ENCODE measurements at regions not wholly inside any gene's neighbourhood (a gene's known extent, or its start where the extent isn't known, plus 50 kb on each side); places are given as distances from the start of the nearest gene placed in this dataset.

DNA sequence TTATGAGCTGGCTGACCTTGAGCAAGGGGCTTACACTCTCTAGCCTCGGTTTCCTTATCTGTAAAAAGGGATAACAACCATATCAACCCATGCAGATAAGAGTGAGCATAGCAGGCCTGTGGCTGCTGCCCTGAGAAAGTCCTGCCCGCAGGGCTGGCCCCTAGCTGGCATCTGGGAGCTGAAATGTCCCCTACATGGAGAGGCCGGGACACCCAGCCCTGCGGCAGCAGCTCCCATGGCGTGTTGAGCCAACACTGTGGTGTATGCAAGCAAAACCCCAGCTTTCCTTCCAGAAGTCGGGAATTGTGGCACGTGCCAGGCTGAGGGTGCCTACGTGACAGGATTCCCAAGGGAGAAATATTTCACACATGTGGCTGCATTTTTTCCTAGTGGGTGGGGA is 358.9 kb downstream of the CTTN start:
- TF ChIP-seq EP300 (conservative IDR thresholded peaks at IDR 0.05; ENCODE audit: poor library complexity, severe bottlenecking), result no peak
- no peak for TF ChIP-seq MXI1 (conservative IDR thresholded peaks at IDR 0.05; ENCODE audit: poor library complexity, severe bottlenecking)
- no peak for TF ChIP-seq SMC3 (conservative IDR thresholded peaks at IDR 0.05; ENCODE audit: poor library complexity)
- no peak for TF ChIP-seq TAF1 (IDR thresholded peaks at IDR 0.05; ENCODE audit: low read depth)
- TF ChIP-seq, protein P1, sequence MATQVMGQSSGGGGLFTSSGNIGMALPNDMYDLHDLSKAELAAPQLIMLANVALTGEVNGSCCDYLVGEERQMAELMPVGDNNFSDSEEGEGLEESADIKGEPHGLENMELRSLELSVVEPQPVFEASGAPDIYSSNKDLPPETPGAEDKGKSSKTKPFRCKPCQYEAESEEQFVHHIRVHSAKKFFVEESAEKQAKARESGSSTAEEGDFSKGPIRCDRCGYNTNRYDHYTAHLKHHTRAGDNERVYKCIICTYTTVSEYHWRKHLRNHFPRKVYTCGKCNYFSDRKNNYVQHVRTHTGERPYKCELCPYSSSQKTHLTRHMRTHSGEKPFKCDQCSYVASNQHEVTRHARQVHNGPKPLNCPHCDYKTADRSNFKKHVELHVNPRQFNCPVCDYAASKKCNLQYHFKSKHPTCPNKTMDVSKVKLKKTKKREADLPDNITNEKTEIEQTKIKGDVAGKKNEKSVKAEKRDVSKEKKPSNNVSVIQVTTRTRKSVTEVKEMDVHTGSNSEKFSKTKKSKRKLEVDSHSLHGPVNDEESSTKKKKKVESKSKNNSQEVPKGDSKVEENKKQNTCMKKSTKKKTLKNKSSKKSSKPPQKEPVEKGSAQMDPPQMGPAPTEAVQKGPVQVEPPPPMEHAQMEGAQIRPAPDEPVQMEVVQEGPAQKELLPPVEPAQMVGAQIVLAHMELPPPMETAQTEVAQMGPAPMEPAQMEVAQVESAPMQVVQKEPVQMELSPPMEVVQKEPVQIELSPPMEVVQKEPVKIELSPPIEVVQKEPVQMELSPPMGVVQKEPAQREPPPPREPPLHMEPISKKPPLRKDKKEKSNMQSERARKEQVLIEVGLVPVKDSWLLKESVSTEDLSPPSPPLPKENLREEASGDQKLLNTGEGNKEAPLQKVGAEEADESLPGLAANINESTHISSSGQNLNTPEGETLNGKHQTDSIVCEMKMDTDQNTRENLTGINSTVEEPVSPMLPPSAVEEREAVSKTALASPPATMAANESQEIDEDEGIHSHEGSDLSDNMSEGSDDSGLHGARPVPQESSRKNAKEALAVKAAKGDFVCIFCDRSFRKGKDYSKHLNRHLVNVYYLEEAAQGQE (IDR thresholded peaks at IDR 0.05; ENCODE audit: borderline replicate concordance), result no peak
- no peak for TF ChIP-seq RAD21 (conservative IDR thresholded peaks at IDR 0.05)
- TF ChIP-seq, protein P2, sequence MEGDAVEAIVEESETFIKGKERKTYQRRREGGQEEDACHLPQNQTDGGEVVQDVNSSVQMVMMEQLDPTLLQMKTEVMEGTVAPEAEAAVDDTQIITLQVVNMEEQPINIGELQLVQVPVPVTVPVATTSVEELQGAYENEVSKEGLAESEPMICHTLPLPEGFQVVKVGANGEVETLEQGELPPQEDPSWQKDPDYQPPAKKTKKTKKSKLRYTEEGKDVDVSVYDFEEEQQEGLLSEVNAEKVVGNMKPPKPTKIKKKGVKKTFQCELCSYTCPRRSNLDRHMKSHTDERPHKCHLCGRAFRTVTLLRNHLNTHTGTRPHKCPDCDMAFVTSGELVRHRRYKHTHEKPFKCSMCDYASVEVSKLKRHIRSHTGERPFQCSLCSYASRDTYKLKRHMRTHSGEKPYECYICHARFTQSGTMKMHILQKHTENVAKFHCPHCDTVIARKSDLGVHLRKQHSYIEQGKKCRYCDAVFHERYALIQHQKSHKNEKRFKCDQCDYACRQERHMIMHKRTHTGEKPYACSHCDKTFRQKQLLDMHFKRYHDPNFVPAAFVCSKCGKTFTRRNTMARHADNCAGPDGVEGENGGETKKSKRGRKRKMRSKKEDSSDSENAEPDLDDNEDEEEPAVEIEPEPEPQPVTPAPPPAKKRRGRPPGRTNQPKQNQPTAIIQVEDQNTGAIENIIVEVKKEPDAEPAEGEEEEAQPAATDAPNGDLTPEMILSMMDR (IDR thresholded peaks at IDR 0.05; ENCODE audit: poor library complexity, severe bottlenecking), result no peak
- TF ChIP-seq POLR2AphosphoS5 (IDR thresholded peaks at IDR 0.05), result no peak
- no peak for TF ChIP-seq EZH2 (IDR thresholded peaks at IDR 0.05; ENCODE audit: borderline replicate concordance, insufficient read depth, low read length, poor library complexity, severe bottlenecking)
- Histone ChIP-seq H3K36me3 (ENCODE audit: insufficient read depth, low read length) (no peaks in the 10 kb centered on the region), H3K9me2 (ENCODE audit: insufficient read depth, low read length) (no peaks in the 10 kb centered on the region), H3F3A (ENCODE audit: insufficient read depth, low read length, poor library complexity, severe bottlenecking) (no peaks in the 10 kb centered on the region), H3K27ac (ENCODE audit: low read length) (no peak overlapping the region), H3K9ac (ENCODE audit: low read length) (no peak overlapping the region), H3K27me3 (ENCODE audit: insufficient read depth, low read depth, low read length) (no peaks in the 10 kb centered on the region), H3K4me2 (ENCODE audit: low read length) (no peak overlapping the region), H3K79me2 (replicated peaks; ENCODE audit: insufficient read depth, low read length) (no peaks in the 10 kb centered on the region), H2AFZ (ENCODE audit: low read depth, low read length) (no peak overlapping the region), H3K4me3 (ENCODE audit: low read length) (no peak overlapping the region), H3K9me3 (ENCODE audit: low read length) (no peaks in the 10 kb centered on the region), H4K20me1 (ENCODE audit: insufficient read depth) (no peaks in the 10 kb centered on the region)

DNA sequence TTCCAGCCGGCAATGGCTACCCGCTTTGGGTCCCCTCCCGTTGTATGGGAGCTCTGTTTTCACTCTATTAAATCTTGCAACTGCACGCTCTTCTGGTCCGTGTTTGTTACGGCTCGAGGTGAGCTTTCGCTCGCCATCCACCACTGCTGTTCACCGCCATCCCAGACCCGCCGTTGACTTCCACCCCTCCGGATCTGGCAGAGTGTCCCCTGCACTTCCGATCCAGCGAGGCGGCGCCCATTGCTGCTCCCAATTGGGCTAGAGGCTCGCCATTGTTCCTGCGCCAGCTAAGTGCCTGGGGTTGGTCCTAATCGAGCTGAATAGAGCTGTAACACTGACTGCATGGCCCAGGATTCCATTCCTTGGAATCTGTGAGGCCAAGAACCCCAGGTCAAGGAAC is 359.9 kb downstream of the CTTN start:
- Histone ChIP-seq H3K79me2 (replicated peaks; ENCODE audit: insufficient read depth, low read length) (no peaks in the 10 kb centered on the region), H3K9me2 (ENCODE audit: insufficient read depth, low read length) (no peaks in the 10 kb centered on the region), H4K20me1 (ENCODE audit: insufficient read depth) (no peaks in the 10 kb centered on the region), H3K4me3 (ENCODE audit: low read length) (no peak overlapping the region), H3F3A (ENCODE audit: insufficient read depth, low read length, poor library complexity, severe bottlenecking) (no peaks in the 10 kb centered on the region), H3K27ac (ENCODE audit: low read length) (no peak overlapping the region), H3K36me3 (ENCODE audit: insufficient read depth, low read length) (no peaks in the 10 kb centered on the region), H3K9ac (ENCODE audit: low read length) (no peak overlapping the region), H2AFZ (ENCODE audit: low read depth, low read length) (no peak overlapping the region), H3K27me3 (ENCODE audit: insufficient read depth, low read depth, low read length) (no peaks in the 10 kb centered on the region), H3K9me3 (ENCODE audit: low read length) (no peaks in the 10 kb centered on the region), H3K4me2 (ENCODE audit: low read length) (no peak overlapping the region)
- TF ChIP-seq TAF1 (IDR thresholded peaks at IDR 0.05; ENCODE audit: low read depth) (no peak), POLR2AphosphoS5 (IDR thresholded peaks at IDR 0.05) (no peak), EZH2 (IDR thresholded peaks at IDR 0.05; ENCODE audit: borderline replicate concordance, insufficient read depth, low read length, poor library complexity, severe bottlenecking) (no peak), RAD21 (conservative IDR thresholded peaks at IDR 0.05) (no peak), MXI1 (conservative IDR thresholded peaks at IDR 0.05; ENCODE audit: poor library complexity, severe bottlenecking) (no peak), EP300 (conservative IDR thresholded peaks at IDR 0.05; ENCODE audit: poor library complexity, severe bottlenecking) (no peak), SMC3 (conservative IDR thresholded peaks at IDR 0.05; ENCODE audit: poor library complexity) (no peak)
- TF ChIP-seq, protein P2 (IDR thresholded peaks at IDR 0.05; ENCODE audit: poor library complexity, severe bottlenecking), result no peak
- TF ChIP-seq, protein P1 (IDR thresholded peaks at IDR 0.05; ENCODE audit: borderline replicate concordance), result no peak
